Astrocyte (in vitro differentiated cells and primary cell): ENCODE measurements at regions not wholly inside any gene's neighbourhood (a gene's known extent, or its start where the extent isn't known, plus 50 kb on each side); places are given as distances from the start of the nearest gene placed in this dataset.
"Not testable (repeated sequence)": the region's sequence is repeated elsewhere in the genome, so short reads cannot be mapped to it uniquely, and the experiment has no call there.

Experiments
- DNase-seq: peaks from one replicate; pipeline ENCODE4 v3.0.0-alpha.2; 2010; ENCODE audit warnings: low read depth
- FAIRE-seq: peaks from 2 replicates; lab custom pipeline; 2011; peaks lifted over from hg19 to GRCh38; lab: Jason Lieb, UNC
- H2AFZ ChIP-seq: 2 replicates; pipeline ENCODE4 v1.6.0; 2012; ENCODE audit warnings: low read depth, low read length, inconsistent platforms
- H3K27ac ChIP-seq: 2 replicates; pipeline ENCODE4 v1.5.1; 2011; ENCODE audit warnings: low read depth, low read length, inconsistent platforms
- H3K27me3 ChIP-seq: 2 replicates; pipeline ENCODE4 v1.6.0; 2011; ENCODE audit warnings: low read length, inconsistent platforms; ENCODE audit not compliant: insufficient read depth
- H3K36me3 ChIP-seq: 2 replicates; pipeline ENCODE4 v1.5.1; 2011; ENCODE audit warnings: low read length, inconsistent platforms; ENCODE audit not compliant: insufficient read depth
- H3K4me1 ChIP-seq: 2 replicates; pipeline ENCODE4 v1.5.1; 2011; ENCODE audit warnings: low read length, inconsistent platforms; ENCODE audit not compliant: insufficient read depth
- H3K4me2 ChIP-seq: 2 replicates; pipeline ENCODE4 v1.6.0; 2012; ENCODE audit warnings: low read length, inconsistent platforms
- H3K4me3 ChIP-seq: 2 replicates; pipeline ENCODE4 v1.5.1; 2011; ENCODE audit warnings: low read depth, mild to moderate bottlenecking, low read length, inconsistent platforms; ENCODE audit not compliant: insufficient read depth
- H3K79me2 ChIP-seq: 2 replicates; pipeline ENCODE4 v1.6.0; 2012; ENCODE audit warnings: mild to moderate bottlenecking, low read length, inconsistent platforms; ENCODE audit not compliant: insufficient read depth
- H3K9ac ChIP-seq: 2 replicates; pipeline ENCODE4 v1.6.0; 2012; ENCODE audit warnings: mild to moderate bottlenecking, low read length, inconsistent platforms
- H3K9me3 ChIP-seq: 2 replicates; pipeline ENCODE4 v1.5.1; 2012; ENCODE audit warnings: low read depth, mild to moderate bottlenecking, low read length, inconsistent platforms; ENCODE audit not compliant: insufficient read depth
- H4K20me1 ChIP-seq: 2 replicates; pipeline ENCODE4 v1.6.0; 2012; ENCODE audit warnings: low read length, inconsistent platforms; ENCODE audit not compliant: insufficient read depth
- H3K27ac Mint-ChIP-seq: one replicate; pipeline ENCODE4 v1.8.0; 2021; ENCODE audit warnings: mild to moderate bottlenecking, mixed read lengths; ENCODE audit not compliant: unreplicated experiment
- H3K27me3 Mint-ChIP-seq: one replicate; pipeline ENCODE4 v1.8.0; 2021; ENCODE audit warnings: low read depth, mixed read lengths; ENCODE audit not compliant: unreplicated experiment
- H3K36me3 Mint-ChIP-seq: one replicate; pipeline ENCODE4 v1.8.0; 2021; ENCODE audit warnings: low read depth, mixed read lengths; ENCODE audit not compliant: unreplicated experiment
- H3K4me1 Mint-ChIP-seq: one replicate; pipeline ENCODE4 v1.8.0; 2021; ENCODE audit warnings: low read depth, mixed read lengths; ENCODE audit not compliant: unreplicated experiment
- H3K4me3 Mint-ChIP-seq: one replicate; pipeline ENCODE4 v1.8.0; 2021; ENCODE audit warnings: mild to moderate bottlenecking, moderate library complexity, mixed read lengths; ENCODE audit not compliant: unreplicated experiment
- H3K9me3 Mint-ChIP-seq: one replicate; pipeline ENCODE4 v1.8.0; 2021; ENCODE audit warnings: mild to moderate bottlenecking, mixed read lengths; ENCODE audit not compliant: unreplicated experiment
- CTCF ChIP-seq: IDR thresholded peaks from 2 replicates; pipeline ENCODE4 v1.5.1; 2011; ENCODE audit warnings: low read depth, mild to moderate bottlenecking, inconsistent platforms, low read length, moderate library complexity; ENCODE audit not compliant: insufficient read depth
- EZH2 ChIP-seq: IDR thresholded peaks from 2 replicates; pipeline ENCODE4 v1.6.1; 2012; ENCODE audit warnings: mild to moderate bottlenecking, low read length, inconsistent platforms; ENCODE audit not compliant: insufficient read depth

- not testable (repeated sequence) for H3K36me3 Mint-ChIP-seq, H4K20me1 ChIP-seq, DNase-seq, H3K27me3 Mint-ChIP-seq, H3K9ac ChIP-seq, H3K79me2 ChIP-seq, FAIRE-seq, H3K4me3 ChIP-seq, H3K27ac ChIP-seq, H3K4me2 ChIP-seq, H3K36me3 ChIP-seq, H2AFZ ChIP-seq, H3K27ac Mint-ChIP-seq, H3K4me1 Mint-ChIP-seq, H3K9me3 ChIP-seq, H3K4me3 Mint-ChIP-seq, H3K27me3 ChIP-seq, H3K4me1 ChIP-seq
- peaks cover 11% of the 10 kb centered on the region for H3K9me3 Mint-ChIP-seq
These were observed 235.0 kb upstream of the NUPR2 start for GRCh38 chr7:56351181-56351580.

GRCh38 chr7:56348311-56348710, 232.1 kb upstream of the NUPR2 start:
- H4K20me1 ChIP-seq, H3K27me3 ChIP-seq, H3K36me3 ChIP-seq, H3K27me3 Mint-ChIP-seq, H3K27ac Mint-ChIP-seq, H3K4me3 Mint-ChIP-seq, H3K27ac ChIP-seq, H3K79me2 ChIP-seq, H3K4me1 Mint-ChIP-seq, H3K4me1 ChIP-seq, H3K4me3 ChIP-seq, H3K9me3 ChIP-seq, H2AFZ ChIP-seq, H3K4me2 ChIP-seq, FAIRE-seq, H3K9ac ChIP-seq, H3K36me3 Mint-ChIP-seq, DNase-seq: not testable (repeated sequence)
- peaks cover 10% of the 10 kb centered on the region for H3K9me3 Mint-ChIP-seq

- not testable (repeated sequence) for H3K79me2 ChIP-seq, H3K4me1 ChIP-seq, H3K27ac ChIP-seq, DNase-seq, H4K20me1 ChIP-seq, H3K9ac ChIP-seq, H3K27me3 Mint-ChIP-seq, H3K9me3 ChIP-seq, H3K36me3 ChIP-seq, H2AFZ ChIP-seq, FAIRE-seq, H3K4me2 ChIP-seq, H3K4me3 Mint-ChIP-seq, H3K36me3 Mint-ChIP-seq, H3K27ac Mint-ChIP-seq, H3K27me3 ChIP-seq, H3K4me3 ChIP-seq, H3K4me1 Mint-ChIP-seq
- H3K9me3 Mint-ChIP-seq = peaks cover 21% of the 10 kb centered on the region
These were observed 212.1 kb upstream of the NUPR2 start for GRCh38 chr7:56328327-56328726.

- Mint-ChIP-seq H3K27ac (no peak overlapping the region), H3K36me3 (no peaks in the 10 kb centered on the region), H3K9me3 (peaks cover 14% of the 10 kb centered on the region), H3K27me3 (no peaks in the 10 kb centered on the region), H3K4me1 (no peaks in the 10 kb centered on the region), H3K4me3 (no peak overlapping the region)
- FAIRE-seq (no peak), DNase-seq (no peak)
- H3K27ac ChIP-seq = no peak overlapping the region
- H3K4me3 ChIP-seq = no peak overlapping the region
- no peak overlapping the region for H3K4me2 ChIP-seq
- no peaks in the 10 kb centered on the region for H3K4me1 ChIP-seq
- H3K27me3 ChIP-seq = no peaks in the 10 kb centered on the region
- H3K9me3 ChIP-seq = peaks cover 4% of the 10 kb centered on the region
- no peaks in the 10 kb centered on the region for H3K36me3 ChIP-seq
- H2AFZ ChIP-seq = no peak overlapping the region
- no peaks in the 10 kb centered on the region for H3K79me2 ChIP-seq
- no peaks in the 10 kb centered on the region for H4K20me1 ChIP-seq
- no peak for TF ChIP-seq CTCF
- TF ChIP-seq EZH2 = no peak
- H3K9ac ChIP-seq = no peak overlapping the region
These were observed 174.3 kb upstream of the NUPR2 start for GRCh38 chr7:56290548-56290947.
